Activated B cell treated with CpG ODN at 0.5 μM for 24 hours (primary cell): ENCODE measurements at regions not wholly inside any gene's neighbourhood (a gene's known extent, or its start where the extent isn't known, plus 50 kb on each side); places are given as distances from the start of the nearest gene placed in this dataset.
"Not testable (repeated sequence)": the region's sequence is repeated elsewhere in the genome, so short reads cannot be mapped to it uniquely, and the experiment has no call there.

ENCODE experiments used
- ATAC-seq: fragments of 200-7000 bp; cut with Tn5 transposase; one replicate; pipeline ENCODE4 v1.10.0; 2021; ENCODE audit warnings: low read depth, mild to moderate bottlenecking, moderate library complexity
- CTCF ChIA-PET: fragments of 350-600 bp; sonication (Branson Sonifier 250); formaldehyde crosslinking; loops from one replicate; lab custom pipeline; 2021; ENCODE audit warnings: antibody characterized with exemption; lab: Charles Lee
- POLR2A ChIA-PET: fragments of 350-600 bp; sonication (Branson Sonifier 250); formaldehyde crosslinking; loops from one replicate; lab custom pipeline; 2021; ENCODE audit warnings: antibody characterized with exemption; lab: Charles Lee
- DNase-seq: peaks from one replicate; pipeline ENCODE4 v3.0.0; 2022
- H3K27ac Mint-ChIP-seq: one replicate; pipeline ENCODE4 v1.8.0; 2020; ENCODE audit warnings: mixed read lengths
- H3K27me3 Mint-ChIP-seq: one replicate; pipeline ENCODE4 v1.8.0; 2021; ENCODE audit warnings: mixed read lengths
- H3K36me3 Mint-ChIP-seq: one replicate; pipeline ENCODE4 v1.8.0; 2021; ENCODE audit warnings: low read depth, mixed read lengths
- H3K4me1 Mint-ChIP-seq: one replicate; pipeline ENCODE4 v1.8.0; 2021; ENCODE audit warnings: mixed read lengths
- H3K4me3 Mint-ChIP-seq: one replicate; pipeline ENCODE4 v1.8.0; 2020; ENCODE audit warnings: mild to moderate bottlenecking, mixed read lengths
- H3K9me3 Mint-ChIP-seq: one replicate; pipeline ENCODE4 v1.8.0; 2020; ENCODE audit warnings: mixed read lengths
- intact Hi-C: fragments of 100-400 bp; cut with micrococcal nuclease; formaldehyde crosslinking; loops from one replicate; pipeline ENCODE4 v1.15.1; 2024
- TF ChIP-seq, protein P1 (sequence below): fragments of 200-600 bp; IDR thresholded peaks from one replicate; pipeline ENCODE4 v1.8.0; 2022; ENCODE audit warnings: antibody characterized with exemption, mild to moderate bottlenecking

DNA sequence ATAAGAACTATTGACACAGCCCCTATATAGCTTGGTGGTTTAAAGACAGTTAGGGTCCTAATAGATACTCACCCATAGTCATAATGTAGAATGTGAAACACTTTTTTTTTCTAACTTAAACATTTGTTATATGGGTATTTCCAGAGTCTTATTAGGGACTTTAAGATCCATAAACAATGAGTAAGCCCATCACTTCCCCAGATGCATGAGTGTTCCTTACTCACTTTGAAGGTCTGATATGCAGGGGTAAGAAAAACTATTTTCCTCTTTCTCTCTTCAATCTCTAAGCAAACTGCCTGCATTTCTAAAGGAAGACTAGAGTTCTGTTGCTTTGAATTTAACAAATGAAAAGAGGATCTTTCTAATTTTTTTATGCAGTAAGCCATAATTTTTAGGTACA lies 443.6 kb upstream of the PITX2 start:
- Mint-ChIP-seq H3K4me1 (no peaks in the 10 kb centered on the region), H3K27ac (no peak overlapping the region), H3K27me3 (no peaks in the 10 kb centered on the region), H3K9me3 (no peaks in the 10 kb centered on the region), H3K4me3 (no peak overlapping the region), H3K36me3 (no peaks in the 10 kb centered on the region)
- no peak for DNase-seq
- ATAC-seq, result no peak
- CTCF ChIA-PET, result no interaction called here
- POLR2A ChIA-PET, result no interaction called here
- intact Hi-C loops, result no loop called here
- TF ChIP-seq, protein P1, sequence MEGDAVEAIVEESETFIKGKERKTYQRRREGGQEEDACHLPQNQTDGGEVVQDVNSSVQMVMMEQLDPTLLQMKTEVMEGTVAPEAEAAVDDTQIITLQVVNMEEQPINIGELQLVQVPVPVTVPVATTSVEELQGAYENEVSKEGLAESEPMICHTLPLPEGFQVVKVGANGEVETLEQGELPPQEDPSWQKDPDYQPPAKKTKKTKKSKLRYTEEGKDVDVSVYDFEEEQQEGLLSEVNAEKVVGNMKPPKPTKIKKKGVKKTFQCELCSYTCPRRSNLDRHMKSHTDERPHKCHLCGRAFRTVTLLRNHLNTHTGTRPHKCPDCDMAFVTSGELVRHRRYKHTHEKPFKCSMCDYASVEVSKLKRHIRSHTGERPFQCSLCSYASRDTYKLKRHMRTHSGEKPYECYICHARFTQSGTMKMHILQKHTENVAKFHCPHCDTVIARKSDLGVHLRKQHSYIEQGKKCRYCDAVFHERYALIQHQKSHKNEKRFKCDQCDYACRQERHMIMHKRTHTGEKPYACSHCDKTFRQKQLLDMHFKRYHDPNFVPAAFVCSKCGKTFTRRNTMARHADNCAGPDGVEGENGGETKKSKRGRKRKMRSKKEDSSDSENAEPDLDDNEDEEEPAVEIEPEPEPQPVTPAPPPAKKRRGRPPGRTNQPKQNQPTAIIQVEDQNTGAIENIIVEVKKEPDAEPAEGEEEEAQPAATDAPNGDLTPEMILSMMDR, result no peak

DNA sequence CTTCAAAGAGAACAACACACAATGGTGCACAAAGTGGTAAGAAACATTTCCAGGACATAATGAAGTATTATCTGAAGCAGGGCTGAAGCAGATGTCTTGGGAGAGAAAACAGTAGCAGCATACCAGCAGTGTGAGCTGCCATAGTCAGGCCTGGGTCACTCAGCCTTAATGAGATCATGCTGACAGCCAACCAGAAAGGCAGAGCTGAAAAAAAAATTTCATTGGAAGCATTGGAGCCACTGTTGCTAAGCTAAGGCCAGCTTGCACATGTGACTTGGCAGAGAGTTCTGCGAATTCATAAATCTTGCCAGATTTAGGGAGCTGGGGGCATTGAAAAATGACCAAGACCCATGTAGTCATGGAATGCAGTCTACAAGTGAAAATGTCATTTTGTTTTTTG lies 444.0 kb upstream of the PITX2 start:
- ATAC-seq, result no peak
- no peak overlapping the region for H3K27ac Mint-ChIP-seq
- no peaks in the 10 kb centered on the region for H3K9me3 Mint-ChIP-seq
- intact Hi-C loops, result no loop called here
- ChIA-PET CTCF (no interaction called here), POLR2A (no interaction called here)
- H3K36me3 Mint-ChIP-seq, result no peaks in the 10 kb centered on the region
- DNase-seq, result no peak
- no peaks in the 10 kb centered on the region for H3K4me1 Mint-ChIP-seq
- TF ChIP-seq, protein P1, result no peak
- H3K4me3 Mint-ChIP-seq, result no peak overlapping the region
- H3K27me3 Mint-ChIP-seq, result no peaks in the 10 kb centered on the region

DNA sequence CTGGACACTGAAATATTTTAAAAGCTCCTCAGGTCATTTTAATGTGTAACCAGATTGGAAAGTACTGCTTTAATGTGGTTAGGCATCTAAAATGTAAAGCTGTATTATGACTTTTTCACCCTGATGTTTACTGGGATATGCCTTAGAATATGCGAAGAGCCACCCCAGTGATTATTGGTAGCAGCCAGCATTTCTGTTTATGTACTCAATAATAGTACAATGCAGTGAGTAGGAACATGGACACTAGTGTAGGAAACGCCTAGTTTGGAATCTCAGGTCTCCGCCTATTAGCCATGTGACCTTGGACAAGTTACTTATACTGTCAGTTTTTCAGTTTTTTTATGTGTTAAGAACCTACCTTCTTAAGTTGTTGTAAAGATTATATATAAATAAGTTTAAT lies 446.0 kb upstream of the PITX2 start:
- DNase-seq (no peak), ATAC-seq (no peak)
- ChIA-PET CTCF (no interaction called here), POLR2A (no interaction called here)
- no peaks in the 10 kb centered on the region for H3K27me3 Mint-ChIP-seq
- intact Hi-C loops, result no loop called here
- peaks cover 5% of the 10 kb centered on the region for H3K9me3 Mint-ChIP-seq
- H3K4me3 Mint-ChIP-seq, result no peak overlapping the region
- no peaks in the 10 kb centered on the region for H3K36me3 Mint-ChIP-seq
- H3K27ac Mint-ChIP-seq, result no peak overlapping the region
- TF ChIP-seq, protein P1, result no peak
- no peaks in the 10 kb centered on the region for H3K4me1 Mint-ChIP-seq

DNA sequence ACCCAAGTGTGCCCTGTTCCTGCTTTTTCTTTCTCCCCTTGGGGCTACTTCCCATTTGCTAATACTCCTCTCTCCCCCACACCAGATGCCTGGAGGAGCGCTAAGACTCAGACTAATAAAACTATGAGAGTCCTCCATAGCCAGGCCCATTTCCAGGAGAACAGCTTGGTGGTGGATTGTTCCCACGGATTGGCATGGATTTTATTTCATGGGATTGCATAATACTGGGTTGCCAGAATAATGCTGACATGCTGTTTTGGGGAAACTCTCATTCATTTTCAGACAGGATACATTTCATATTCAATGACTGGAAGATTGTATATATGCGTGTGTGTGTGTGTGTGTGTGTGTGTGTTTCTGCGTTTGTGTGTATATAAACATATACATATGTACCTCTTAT lies 447.5 kb upstream of the PITX2 start:
- Mint-ChIP-seq H3K27ac (no peak overlapping the region), H3K4me1 (no peaks in the 10 kb centered on the region)

DNA sequence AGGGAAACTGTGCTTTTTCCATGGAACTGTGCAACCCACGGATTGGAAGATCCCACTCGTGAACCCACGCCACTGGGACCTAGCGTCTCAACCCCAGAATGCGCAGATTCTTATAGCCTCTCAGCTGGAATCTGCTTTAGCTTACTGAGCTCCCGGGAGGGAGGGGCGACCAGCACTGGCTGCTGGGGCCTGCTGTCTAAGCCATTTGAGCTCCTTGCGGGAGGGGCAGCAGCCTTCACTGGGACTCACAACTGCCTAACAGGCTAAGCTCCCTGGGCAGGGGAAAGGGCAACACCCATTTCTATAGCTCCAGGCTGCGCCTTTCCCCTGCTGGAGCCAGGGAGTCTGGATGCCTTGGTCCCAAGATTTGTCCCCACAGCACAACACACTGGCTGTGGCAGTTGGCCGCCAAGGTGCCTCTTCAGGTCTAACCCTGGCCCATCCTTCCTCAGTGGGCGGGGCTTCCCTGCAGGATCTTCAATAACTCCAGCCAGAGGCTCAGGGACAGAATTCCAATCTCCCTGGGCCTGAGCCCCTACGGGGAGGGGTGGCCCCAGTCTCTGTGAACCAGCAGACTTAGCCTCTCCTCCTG lies 451.7 kb upstream of the PITX2 start:
- no peak overlapping the region for H3K27ac Mint-ChIP-seq
- POLR2A ChIA-PET, result no interaction called here
- peaks cover 9% of the 10 kb centered on the region for H3K9me3 Mint-ChIP-seq
- DNase-seq (no peak), ATAC-seq (no peak)
- H3K27me3 Mint-ChIP-seq, result no peaks in the 10 kb centered on the region
- H3K36me3 Mint-ChIP-seq, result no peaks in the 10 kb centered on the region
- H3K4me3 Mint-ChIP-seq, result no peak overlapping the region
- CTCF ChIA-PET, result no interaction called here
- H3K4me1 Mint-ChIP-seq, result no peaks in the 10 kb centered on the region
- TF ChIP-seq, protein P1, result no peak
- intact Hi-C loops, result no loop called here

More for the DNA sequence above, 447.5 kb upstream of the PITX2 start:
- CTCF ChIA-PET, result no interaction called here
- POLR2A ChIA-PET, result no interaction called here
- intact Hi-C loops, result no loop called here
- TF ChIP-seq, protein P1, result no peak
- Mint-ChIP-seq H3K4me3 (no peak overlapping the region), H3K9me3 (peaks cover 5% of the 10 kb centered on the region), H3K27me3 (no peaks in the 10 kb centered on the region), H3K36me3 (no peaks in the 10 kb centered on the region)
- ATAC-seq, result no peak
- DNase-seq, result no peak

DNA sequence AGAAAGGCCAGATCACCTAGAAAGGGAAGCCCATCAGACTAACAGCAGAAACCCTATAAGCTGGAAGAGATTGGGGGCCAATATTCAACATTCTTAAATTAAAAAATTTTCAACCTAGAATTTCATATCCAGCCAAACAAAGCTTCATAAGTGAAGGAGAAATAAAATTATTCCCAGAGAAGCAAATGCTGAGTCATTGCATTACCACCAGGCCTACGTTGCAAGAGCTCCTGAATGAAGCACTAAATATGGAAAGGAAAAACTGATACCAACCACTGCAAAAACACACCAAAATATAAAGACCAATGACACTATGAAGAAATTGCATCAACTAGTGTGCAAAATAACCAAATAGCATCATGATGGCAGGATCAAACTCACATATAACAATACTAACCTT lies 453.4 kb upstream of the PITX2 start:
- ATAC-seq, H3K36me3 Mint-ChIP-seq, CTCF ChIA-PET, H3K27ac Mint-ChIP-seq, H3K4me1 Mint-ChIP-seq, DNase-seq, intact Hi-C loops, H3K4me3 Mint-ChIP-seq, POLR2A ChIA-PET, H3K27me3 Mint-ChIP-seq: not testable (repeated sequence)
- H3K9me3 Mint-ChIP-seq, result peaks cover 15% of the 10 kb centered on the region
